HUES6 (cell line): ENCODE measurements at regions not wholly inside any gene's neighbourhood (a gene's known extent, or its start where the extent isn't known, plus 50 kb on each side); places are given as distances from the start of the nearest gene placed in this dataset.

Source experiments
- H3K27ac ChIP-seq: 2 replicates; pipeline ENCODE4 v1.7.0; 2013; ENCODE audit warnings: low read depth, mild to moderate bottlenecking, low read length, inconsistent platforms
- H3K27me3 ChIP-seq: 2 replicates; pipeline ENCODE4 v1.6.1; 2013; ENCODE audit warnings: low read length; ENCODE audit not compliant: control insufficient read depth, insufficient read depth
- H3K36me3 ChIP-seq: 2 replicates; pipeline ENCODE4 v1.6.1; 2013; ENCODE audit warnings: low read length; ENCODE audit not compliant: control insufficient read depth, insufficient read depth
- H3K4me1 ChIP-seq: 2 replicates; pipeline ENCODE4 v1.6.1; 2013; ENCODE audit warnings: low read length; ENCODE audit not compliant: control insufficient read depth, insufficient read depth
- H3K4me3 ChIP-seq: 2 replicates; pipeline ENCODE4 v1.5.1; 2013; ENCODE audit warnings: low read depth, low read length
- H3K9ac ChIP-seq: one replicate; pipeline ENCODE4 v1.6.1; 2013; ENCODE audit warnings: mild to moderate bottlenecking, low read length
- H3K9me3 ChIP-seq: 2 replicates; pipeline ENCODE4 v1.6.1; 2013; ENCODE audit warnings: low read depth, low read length; ENCODE audit not compliant: control insufficient read depth, insufficient read depth

DNA sequence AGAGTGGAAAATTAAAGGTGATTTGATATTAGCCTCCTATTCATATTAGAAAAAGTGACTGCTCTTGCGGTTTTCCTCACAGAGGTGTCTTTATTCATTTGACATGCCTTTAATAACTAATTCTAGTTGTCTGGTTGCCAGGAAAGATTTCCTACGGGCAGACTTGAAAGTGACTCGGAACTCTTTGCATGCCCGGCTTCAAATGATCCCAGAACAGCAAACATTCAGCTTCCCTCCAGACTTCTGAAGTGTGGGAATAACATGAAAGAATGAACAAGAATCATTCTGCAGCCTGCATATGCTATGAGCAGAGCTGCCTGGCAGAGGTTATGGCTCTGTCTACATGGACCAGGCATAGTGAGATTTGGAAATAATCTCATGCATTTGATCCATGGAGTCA lies 89.6 kb upstream of the PKDCC start:
- no peaks in the 10 kb centered on the region for H3K9me3 ChIP-seq
- no peak overlapping the region for H3K4me3 ChIP-seq
- no peak overlapping the region for H3K9ac ChIP-seq
- H3K4me1 ChIP-seq = peaks cover 4% of the 10 kb centered on the region
- H3K27ac ChIP-seq = no peak overlapping the region
- H3K27me3 ChIP-seq = no peaks in the 10 kb centered on the region
- no peaks in the 10 kb centered on the region for H3K36me3 ChIP-seq

DNA sequence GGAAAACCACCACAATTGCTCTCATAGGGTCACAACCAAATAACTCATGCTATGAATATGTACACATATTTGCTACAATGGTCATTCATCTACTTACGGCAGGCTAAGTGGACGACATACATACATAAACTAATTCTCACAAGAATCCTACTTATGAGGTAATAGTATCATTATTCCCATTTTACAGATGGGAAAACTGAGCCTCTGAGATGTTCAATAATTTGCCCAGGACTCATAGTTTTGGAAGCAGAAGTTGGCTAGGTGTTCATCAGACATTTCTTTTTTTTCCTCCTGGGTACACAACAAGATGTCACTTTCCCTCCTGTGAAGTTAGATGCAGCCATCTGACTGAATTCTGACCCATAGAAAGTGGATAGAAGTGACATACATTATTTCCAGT lies 89.0 kb upstream of the PKDCC start:
- Histone ChIP-seq H3K4me3 (no peak overlapping the region), H3K36me3 (no peaks in the 10 kb centered on the region), H3K9ac (no peak overlapping the region), H3K27me3 (no peaks in the 10 kb centered on the region), H3K27ac (no peak overlapping the region), H3K9me3 (no peaks in the 10 kb centered on the region), H3K4me1 (peaks cover 9% of the 10 kb centered on the region)

DNA sequence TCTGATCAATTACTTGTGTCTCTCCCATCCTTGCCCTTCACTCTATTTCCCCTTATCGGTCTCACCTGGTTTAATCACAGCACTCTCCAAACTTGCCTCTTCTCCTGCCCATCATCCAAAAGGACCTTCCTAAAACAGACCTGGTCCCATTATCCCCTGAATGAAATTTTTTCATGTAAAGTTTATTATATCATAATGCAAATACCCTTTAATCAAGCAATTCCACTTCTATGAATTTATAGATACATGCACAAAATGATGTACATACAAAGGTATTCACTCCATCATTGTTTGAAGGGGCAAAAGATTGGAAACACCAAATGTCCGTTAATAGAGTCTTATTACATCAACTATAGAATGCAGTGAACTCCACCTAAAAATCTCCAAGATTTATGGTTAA lies 88.1 kb upstream of the PKDCC start:
- Histone ChIP-seq H3K4me3 (no peak overlapping the region), H3K4me1 (peaks cover 19% of the 10 kb centered on the region), H3K9ac (no peak overlapping the region), H3K27me3 (no peaks in the 10 kb centered on the region), H3K27ac (no peak overlapping the region), H3K9me3 (no peaks in the 10 kb centered on the region), H3K36me3 (no peaks in the 10 kb centered on the region)

GRCh38 chr2:41962922-41963622 lies 84.7 kb upstream of the PKDCC start:
- H3K9me3 ChIP-seq = no peaks in the 10 kb centered on the region
- no peaks in the 10 kb centered on the region for H3K36me3 ChIP-seq
- no peaks in the 10 kb centered on the region for H3K27me3 ChIP-seq
- H3K4me3 ChIP-seq = no peak overlapping the region
- peaks cover 44% of the 10 kb centered on the region for H3K4me1 ChIP-seq
- no peak overlapping the region for H3K27ac ChIP-seq
- H3K9ac ChIP-seq = no peak overlapping the region

DNA sequence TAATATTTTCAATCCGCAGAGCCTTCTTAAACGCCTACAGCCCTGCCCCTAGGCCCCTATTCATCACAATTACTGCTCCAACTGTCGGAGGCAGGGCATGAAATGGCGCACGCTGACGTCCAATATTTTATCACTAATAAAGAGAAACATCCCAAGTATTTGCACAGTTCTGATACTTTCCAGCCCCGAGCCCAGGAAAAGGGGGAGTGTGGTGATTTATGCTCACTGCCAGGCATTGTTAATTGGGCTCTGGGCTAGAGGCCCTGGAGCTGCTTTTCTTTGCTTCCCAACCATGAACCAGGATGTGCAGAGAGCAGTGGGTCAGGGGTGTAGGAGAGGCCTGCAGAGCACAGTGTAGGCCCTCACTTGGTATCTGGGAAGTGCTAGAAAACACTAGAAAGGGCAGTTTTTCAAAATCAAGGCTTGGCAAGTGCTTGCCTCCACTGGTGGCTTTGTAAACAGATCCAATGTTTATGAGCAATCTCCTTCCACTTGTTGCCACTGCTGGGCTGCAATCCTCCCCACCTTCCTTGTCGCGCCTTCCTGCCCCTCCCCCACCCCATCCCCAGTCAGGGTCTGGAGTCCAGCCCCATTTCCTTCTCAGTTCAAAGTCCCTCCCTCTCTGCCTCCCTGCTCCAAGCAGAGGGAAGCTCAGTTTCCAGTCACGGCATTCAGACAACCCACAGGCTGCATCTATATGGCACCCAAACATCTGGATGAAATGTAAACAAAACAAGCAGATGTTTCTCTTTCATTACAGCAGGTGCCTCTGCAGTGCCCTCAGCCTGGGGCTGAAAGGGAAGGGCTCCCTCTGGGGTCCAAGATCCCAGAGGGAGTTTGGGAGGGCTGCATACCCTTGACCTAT lies 83.9 kb upstream of the PKDCC start:
- no peaks in the 10 kb centered on the region for H3K9me3 ChIP-seq
- no peak overlapping the region for H3K4me3 ChIP-seq
- no peaks in the 10 kb centered on the region for H3K36me3 ChIP-seq
- H3K9ac ChIP-seq = no peak overlapping the region
- no peaks in the 10 kb centered on the region for H3K27me3 ChIP-seq
- H3K4me1 ChIP-seq = peaks cover 48% of the 10 kb centered on the region
- no peak overlapping the region for H3K27ac ChIP-seq

DNA sequence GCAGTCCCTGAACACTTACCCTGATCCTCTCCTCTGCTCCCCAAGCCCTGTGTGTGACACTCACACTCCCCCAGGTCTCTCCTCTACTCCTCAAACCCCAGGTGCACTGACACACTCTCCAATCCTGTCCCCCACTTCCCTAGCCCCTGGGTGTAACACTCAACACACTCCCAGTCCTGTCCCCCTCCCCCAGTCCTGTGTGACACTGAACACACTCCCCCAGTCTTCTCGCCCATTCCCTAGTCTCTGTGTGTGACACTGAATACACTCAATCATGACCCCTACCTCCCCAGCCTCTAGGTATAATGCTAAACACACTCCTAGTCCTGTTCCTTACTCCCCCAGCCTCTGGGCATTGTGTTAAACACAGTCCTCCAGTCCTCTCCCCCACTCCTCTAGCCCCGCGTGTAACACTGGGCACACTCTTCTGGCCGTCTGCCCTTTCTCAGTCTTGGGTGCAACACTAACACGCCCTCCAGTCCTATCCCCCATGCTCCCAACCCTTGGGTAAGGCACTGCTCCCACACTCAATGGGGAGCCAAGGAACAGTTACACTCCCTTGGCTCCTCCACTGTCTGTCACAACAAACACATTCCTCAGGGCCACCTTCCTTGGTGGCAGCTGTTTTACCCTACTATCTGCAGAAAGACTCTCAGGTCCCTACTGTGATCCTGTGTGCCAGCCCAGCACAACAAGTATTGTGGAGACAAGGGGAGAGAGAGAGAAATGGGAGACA lies 82.5 kb upstream of the PKDCC start:
- H3K9ac ChIP-seq = no peak overlapping the region
- H3K27ac ChIP-seq = no peak overlapping the region

GRCh38 chr2:41965909-41966295 lies 81.9 kb upstream of the PKDCC start:
- H3K27me3 ChIP-seq = no peaks in the 10 kb centered on the region
- H3K27ac ChIP-seq = no peak overlapping the region
- H3K4me1 ChIP-seq = peaks cover 48% of the 10 kb centered on the region
- no peaks in the 10 kb centered on the region for H3K9me3 ChIP-seq
- no peaks in the 10 kb centered on the region for H3K36me3 ChIP-seq
- no peak overlapping the region for H3K4me3 ChIP-seq
- H3K9ac ChIP-seq = no peak overlapping the region

More for the DNA sequence above, 82.5 kb upstream of the PKDCC start:
- no peaks in the 10 kb centered on the region for H3K36me3 ChIP-seq
- no peak overlapping the region for H3K4me3 ChIP-seq
- H3K9me3 ChIP-seq = no peaks in the 10 kb centered on the region
- no peaks in the 10 kb centered on the region for H3K27me3 ChIP-seq
- peaks cover 48% of the 10 kb centered on the region for H3K4me1 ChIP-seq

DNA sequence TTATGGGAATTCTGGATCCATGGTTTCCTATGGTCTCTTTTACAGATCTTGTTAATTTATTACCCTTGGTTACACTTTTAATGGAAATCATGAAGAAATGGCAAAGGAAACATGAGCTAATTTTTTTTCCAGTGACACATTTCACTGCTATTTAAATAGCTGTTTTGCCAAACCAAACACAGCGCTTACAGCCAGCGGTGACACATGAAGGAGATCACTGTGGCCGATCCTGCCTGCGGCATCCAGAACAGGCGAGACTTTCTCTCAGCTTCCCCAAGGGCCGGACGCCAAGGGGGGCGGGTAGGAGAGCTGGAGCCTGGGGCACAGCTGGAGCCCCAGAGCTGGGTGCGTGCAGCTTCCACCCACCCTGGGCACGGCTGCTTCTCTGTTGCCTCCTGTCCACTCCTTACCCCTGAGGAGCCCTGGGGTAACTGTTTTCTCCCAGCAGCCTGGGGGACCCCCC lies 81.4 kb upstream of the PKDCC start:
- Histone ChIP-seq H3K4me3 (no peak overlapping the region), H3K27me3 (no peaks in the 10 kb centered on the region), H3K27ac (no peak overlapping the region), H3K36me3 (no peaks in the 10 kb centered on the region), H3K4me1 (peaks cover 48% of the 10 kb centered on the region), H3K9me3 (no peaks in the 10 kb centered on the region), H3K9ac (no peak overlapping the region)

DNA sequence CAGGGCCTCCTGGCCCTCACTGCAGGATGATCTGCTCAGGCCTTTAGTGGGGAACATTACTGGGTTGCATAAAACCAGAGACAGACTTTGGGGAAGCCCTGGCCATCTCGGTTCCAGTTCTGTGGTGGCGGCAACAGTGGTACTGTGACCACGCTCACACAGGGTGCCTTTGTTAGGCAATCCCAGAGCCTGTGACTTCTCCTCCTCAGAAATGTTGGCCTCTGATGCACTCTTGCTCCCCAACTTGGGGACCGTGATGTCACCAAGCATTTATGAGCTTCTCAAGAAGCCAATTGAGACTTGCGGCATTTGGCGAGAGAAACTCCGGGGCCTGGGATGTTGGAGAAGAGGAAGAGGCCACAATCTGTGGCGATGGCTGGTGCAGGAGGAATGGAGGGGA lies 80.9 kb upstream of the PKDCC start:
- Histone ChIP-seq H3K36me3 (no peaks in the 10 kb centered on the region), H3K27ac (no peak overlapping the region), H3K4me3 (no peak overlapping the region), H3K27me3 (no peaks in the 10 kb centered on the region), H3K9me3 (no peaks in the 10 kb centered on the region), H3K4me1 (peaks cover 48% of the 10 kb centered on the region), H3K9ac (no peak overlapping the region)

- Histone ChIP-seq H3K9me3 (no peaks in the 10 kb centered on the region), H3K4me1 (peaks cover 48% of the 10 kb centered on the region), H3K36me3 (no peaks in the 10 kb centered on the region), H3K9ac (no peak overlapping the region), H3K27me3 (no peaks in the 10 kb centered on the region), H3K4me3 (no peak overlapping the region), H3K27ac (no peak overlapping the region)
Observed at GRCh38 chr2:41967476-41968181, 80.2 kb upstream of the PKDCC start.
